Peyer's patch (tissue), 4 donors: ENCODE measurements at regions not wholly inside any gene's neighbourhood (a gene's known extent, or its start where the extent isn't known, plus 50 kb on each side); places are given as distances from the start of the nearest gene placed in this dataset.

Experiments
- DNase-seq, 3 donors: peaks; one replicate each; pipeline ENCODE4 v3.0.0-alpha.2; 2017 to 2019
- H3K27ac ChIP-seq, 4 donors: fragments of 200-600 bp; sonication (generic); one replicate each; pipeline ENCODE4 v1.5.1; 2016 to 2019
- H3K27me3 ChIP-seq, 2 donors: fragments of 200-600 bp; sonication (generic); one replicate each; pipeline ENCODE4 v1.5.1; 2019
- H3K36me3 ChIP-seq, 3 donors: fragments of 200-600 bp; sonication (generic); one replicate each; pipeline ENCODE4 v1.5.1; 2016 to 2019
- H3K4me1 ChIP-seq, 4 donors: fragments of 200-600 bp; sonication (generic); one replicate each; pipeline ENCODE4 v1.5.1; 2016 to 2019
- H3K4me3 ChIP-seq, 4 donors: fragments of 200-600 bp; sonication (generic); 1 replicate in 3 of 4; 2 replicates in 1 of 4; pipeline ENCODE4 v1.5.1; 2016 to 2019; ENCODE audit warnings: mild to moderate bottlenecking in 1 of 4
- H3K9me3 ChIP-seq, 4 donors: fragments of 200-600 bp; sonication (generic); one replicate each; pipeline ENCODE4 v1.5.1; 2016 to 2019; ENCODE audit warnings: mild to moderate bottlenecking in 1 of 4
- POLR2A ChIP-seq, 2 donors: fragments of 450-650 bp; IDR thresholded peaks; one replicate each; pipeline ENCODE4 v1.5.1; 2017; ENCODE audit warnings: antibody characterized with exemption in 2 of 2, mild to moderate bottlenecking in 2 of 2, moderate library complexity in 2 of 2
- TF ChIP-seq, protein P1 (sequence below), 6 experiments: fragments of 450-650 bp in 4 of 6; fragments of 200-600 bp in 2 of 6; sonication (generic) in 1 of 6; IDR thresholded peaks; one replicate each; pipeline ENCODE4 v1.5.1; 2017 to 2019; ENCODE audit warnings: antibody characterized with exemption in 6 of 6, mild to moderate bottlenecking in 3 of 6, moderate library complexity in 1 of 6

- DNase-seq = no peak
- Histone ChIP-seq H3K4me3 (no peak overlapping the region), H3K36me3 (no peaks in the 10 kb centered on the region), H3K4me1 (no peaks in the 10 kb centered on the region), H3K27ac (no peak overlapping the region), H3K27me3 (no peaks in the 10 kb centered on the region), H3K9me3 (no peaks in the 10 kb centered on the region)
- TF ChIP-seq POLR2A (IDR thresholded peaks at IDR 0.05) = no peak
- TF ChIP-seq, protein P1, sequence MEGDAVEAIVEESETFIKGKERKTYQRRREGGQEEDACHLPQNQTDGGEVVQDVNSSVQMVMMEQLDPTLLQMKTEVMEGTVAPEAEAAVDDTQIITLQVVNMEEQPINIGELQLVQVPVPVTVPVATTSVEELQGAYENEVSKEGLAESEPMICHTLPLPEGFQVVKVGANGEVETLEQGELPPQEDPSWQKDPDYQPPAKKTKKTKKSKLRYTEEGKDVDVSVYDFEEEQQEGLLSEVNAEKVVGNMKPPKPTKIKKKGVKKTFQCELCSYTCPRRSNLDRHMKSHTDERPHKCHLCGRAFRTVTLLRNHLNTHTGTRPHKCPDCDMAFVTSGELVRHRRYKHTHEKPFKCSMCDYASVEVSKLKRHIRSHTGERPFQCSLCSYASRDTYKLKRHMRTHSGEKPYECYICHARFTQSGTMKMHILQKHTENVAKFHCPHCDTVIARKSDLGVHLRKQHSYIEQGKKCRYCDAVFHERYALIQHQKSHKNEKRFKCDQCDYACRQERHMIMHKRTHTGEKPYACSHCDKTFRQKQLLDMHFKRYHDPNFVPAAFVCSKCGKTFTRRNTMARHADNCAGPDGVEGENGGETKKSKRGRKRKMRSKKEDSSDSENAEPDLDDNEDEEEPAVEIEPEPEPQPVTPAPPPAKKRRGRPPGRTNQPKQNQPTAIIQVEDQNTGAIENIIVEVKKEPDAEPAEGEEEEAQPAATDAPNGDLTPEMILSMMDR (IDR thresholded peaks at IDR 0.05) = no peak
Measured at GRCh38 chr14:38735005-38735404, 368.0 kb downstream of the SEC23A start.

GRCh38 chr14:38731962-38732361 is 371.1 kb downstream of the SEC23A start:
- H3K36me3 ChIP-seq = no peaks in the 10 kb centered on the region
- TF ChIP-seq, protein P1 (IDR thresholded peaks at IDR 0.05) = no peak
- no peak for TF ChIP-seq POLR2A (IDR thresholded peaks at IDR 0.05)

DNA sequence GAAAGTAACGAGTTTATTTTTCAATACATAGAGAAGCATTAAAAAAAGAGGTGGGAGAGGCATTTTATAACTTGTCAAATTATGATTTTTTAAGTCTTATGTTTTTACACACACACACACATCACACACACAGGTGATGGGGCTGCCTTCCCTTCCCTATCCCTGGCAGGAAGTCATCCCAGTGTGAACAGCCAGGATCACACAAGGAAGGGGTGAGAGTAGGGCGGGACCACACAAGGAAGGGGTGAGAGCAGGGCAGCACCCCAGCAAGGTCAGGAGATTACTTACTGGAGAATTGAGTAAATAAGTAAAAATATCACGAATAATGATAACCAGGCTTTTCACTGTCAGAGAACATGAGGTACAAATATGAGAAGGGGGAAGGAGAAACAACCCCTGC is 372.6 kb downstream of the SEC23A start:
- H3K36me3 ChIP-seq = no peaks in the 10 kb centered on the region
- H3K27ac ChIP-seq = no peak overlapping the region
- H3K4me1 ChIP-seq = no peaks in the 10 kb centered on the region

More at GRCh38 chr14:38731962-38732361, 371.1 kb downstream of the SEC23A start:
- Histone ChIP-seq H3K4me3 (no peak overlapping the region), H3K4me1 (no peaks in the 10 kb centered on the region), H3K27me3 (no peaks in the 10 kb centered on the region), H3K27ac (no peak overlapping the region), H3K9me3 (no peaks in the 10 kb centered on the region)
- DNase-seq = no peak

DNA sequence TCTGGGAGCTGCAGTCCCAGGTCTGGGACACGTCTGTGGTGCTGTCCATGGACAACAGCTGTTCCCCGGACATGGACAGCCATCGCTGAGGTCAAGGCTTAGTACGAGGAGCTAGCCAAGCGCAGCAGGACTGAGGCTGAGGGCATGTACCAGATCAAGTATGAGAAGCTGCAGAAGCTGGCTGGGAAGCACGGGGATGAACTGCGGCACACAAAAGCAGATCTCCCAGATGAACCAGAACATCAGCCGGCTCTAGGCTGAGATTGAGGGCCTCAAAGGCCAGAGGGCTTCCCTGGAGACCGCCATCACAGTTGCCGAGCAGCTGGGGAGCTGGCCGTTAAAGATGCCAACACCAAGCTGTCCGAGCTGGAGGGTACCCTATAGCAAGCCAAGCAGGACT is 375.3 kb downstream of the SEC23A start:
- no peaks in the 10 kb centered on the region for H3K27me3 ChIP-seq
- TF ChIP-seq, protein P1 (IDR thresholded peaks at IDR 0.05) = no peak
- TF ChIP-seq POLR2A (IDR thresholded peaks at IDR 0.05) = no peak
- no peaks in the 10 kb centered on the region for H3K4me1 ChIP-seq
- H3K4me3 ChIP-seq = no peak overlapping the region
- H3K27ac ChIP-seq = no peak overlapping the region
- no peaks in the 10 kb centered on the region for H3K36me3 ChIP-seq
- no peaks in the 10 kb centered on the region for H3K9me3 ChIP-seq
- DNase-seq = no peak

More for the DNA sequence above, 372.6 kb downstream of the SEC23A start:
- no peaks in the 10 kb centered on the region for H3K27me3 ChIP-seq
- no peaks in the 10 kb centered on the region for H3K9me3 ChIP-seq
- no peak for DNase-seq
- H3K4me3 ChIP-seq = no peak overlapping the region
- TF ChIP-seq POLR2A (IDR thresholded peaks at IDR 0.05) = no peak
- TF ChIP-seq, protein P1 (IDR thresholded peaks at IDR 0.05) = no peak

DNA sequence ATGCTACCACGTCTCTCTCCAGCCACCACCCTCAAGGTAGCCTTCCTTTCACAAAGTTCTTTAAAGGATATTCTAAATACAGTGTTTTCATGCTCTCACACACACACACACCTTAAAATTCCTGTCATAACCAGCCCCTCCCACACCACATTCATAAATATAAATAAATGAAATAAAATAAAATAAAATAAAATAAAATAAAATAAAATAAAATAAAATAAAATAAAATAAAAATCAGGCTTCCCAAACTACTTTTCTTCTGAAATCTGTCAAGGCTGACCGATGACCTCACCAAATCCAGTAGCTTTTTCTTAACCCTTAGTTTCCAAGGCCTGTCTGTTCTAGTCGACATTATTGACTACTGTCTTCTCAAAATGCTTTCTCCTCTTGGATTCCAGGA is 378.4 kb downstream of the SEC23A start:
- TF ChIP-seq POLR2A (IDR thresholded peaks at IDR 0.05) = no peak
- TF ChIP-seq, protein P1 (IDR thresholded peaks at IDR 0.05) = no peak
- no peaks in the 10 kb centered on the region for H3K4me1 ChIP-seq
- DNase-seq = no peak
- no peaks in the 10 kb centered on the region for H3K36me3 ChIP-seq
- H3K4me3 ChIP-seq = no peak overlapping the region
- no peaks in the 10 kb centered on the region for H3K9me3 ChIP-seq
- H3K27me3 ChIP-seq = no peaks in the 10 kb centered on the region
- H3K27ac ChIP-seq = no peak overlapping the region

DNA sequence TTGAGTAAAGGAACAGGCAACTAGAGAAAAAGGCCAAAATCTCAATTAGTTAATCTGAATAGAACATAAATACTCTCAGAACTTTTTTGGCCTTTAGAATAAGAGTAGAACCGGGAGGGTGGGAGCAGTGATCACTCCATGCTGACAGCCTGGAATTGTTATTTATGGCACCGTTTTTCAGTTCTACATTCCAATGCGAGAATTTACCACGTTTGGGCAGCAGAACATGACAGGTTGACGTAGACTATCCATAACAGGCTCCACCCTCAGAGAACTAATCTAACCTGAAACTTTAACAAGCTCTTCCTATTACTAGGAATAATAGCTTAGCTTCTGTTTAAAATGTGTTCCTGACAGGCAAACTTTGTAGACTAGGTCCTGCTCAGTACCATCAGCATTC is 379.1 kb downstream of the SEC23A start:
- Histone ChIP-seq H3K27me3 (no peaks in the 10 kb centered on the region), H3K27ac (no peak overlapping the region), H3K4me3 (no peak overlapping the region), H3K4me1 (no peaks in the 10 kb centered on the region), H3K36me3 (no peaks in the 10 kb centered on the region), H3K9me3 (no peaks in the 10 kb centered on the region)
- no peak for DNase-seq
- TF ChIP-seq POLR2A (IDR thresholded peaks at IDR 0.05) = no peak
- TF ChIP-seq, protein P1 (IDR thresholded peaks at IDR 0.05) = no peak
